Osteoblast (primary cell): ENCODE measurements at regions not wholly inside any gene's neighbourhood (a gene's known extent, or its start where the extent isn't known, plus 50 kb on each side); places are given as distances from the start of the nearest gene placed in this dataset.

ENCODE experiments used
- DNase-seq: peaks from one replicate; pipeline ENCODE4 v3.0.0; 2011; ENCODE audit warnings: low spot score, mixed read lengths; ENCODE audit not compliant: insufficient read length; ENCODE audit errors: missing footprints
- H2AFZ ChIP-seq: 2 replicates; pipeline ENCODE4 v1.6.0; 2011; ENCODE audit warnings: mild to moderate bottlenecking, low read length
- H3K27ac ChIP-seq: 2 replicates; pipeline ENCODE4 v1.5.1; 2011; ENCODE audit warnings: mild to moderate bottlenecking, low read depth, low read length, moderate library complexity
- H3K27me3 ChIP-seq: 2 replicates; pipeline ENCODE4 v1.6.0; 2012; ENCODE audit warnings: mild to moderate bottlenecking, control low read depth, inconsistent platforms, low read length, moderate library complexity; ENCODE audit not compliant: insufficient read depth
- H3K36me3 ChIP-seq: 2 replicates; pipeline ENCODE4 v1.5.1; 2011; ENCODE audit warnings: mild to moderate bottlenecking, low read length, control low read depth, moderate library complexity; ENCODE audit not compliant: insufficient read depth
- H3K4me1 ChIP-seq: 2 replicates; pipeline ENCODE4 v1.5.1; 2011; ENCODE audit warnings: mild to moderate bottlenecking, low read length, control low read depth, moderate library complexity; ENCODE audit not compliant: insufficient read depth
- H3K4me2 ChIP-seq: 2 replicates; pipeline ENCODE4 v1.6.0; 2011; ENCODE audit warnings: mild to moderate bottlenecking, low read length; ENCODE audit not compliant: insufficient read depth
- H3K4me3 ChIP-seq: fragments of 200-600 bp; sonication (generic); 3 replicates; pipeline ENCODE4 v1.5.1; 2012; ENCODE audit warnings: mild to moderate bottlenecking, low read length, inconsistent platforms; ENCODE audit not compliant: insufficient read depth
- H3K79me2 ChIP-seq: 2 replicates; pipeline ENCODE4 v1.6.0; 2012; ENCODE audit warnings: mild to moderate bottlenecking, low read length, control low read depth, inconsistent platforms; ENCODE audit not compliant: insufficient read depth
- H3K9me3 ChIP-seq: 2 replicates; pipeline ENCODE4 v1.5.1; 2011; ENCODE audit warnings: low read depth, low read length, control low read depth
- H4K20me1 ChIP-seq: 2 replicates; pipeline ENCODE4 v1.6.0; 2012; ENCODE audit warnings: mild to moderate bottlenecking, low read length, control low read depth; ENCODE audit not compliant: insufficient read depth
- CTCF ChIP-seq: IDR thresholded peaks from 2 replicates; pipeline ENCODE4 v1.5.1; 2011; ENCODE audit warnings: mild to moderate bottlenecking, low read depth, low read length, moderate library complexity; ENCODE audit errors: extremely low read depth

- Histone ChIP-seq H3K4me2 (no peak overlapping the region), H2AFZ (no peak overlapping the region), H3K4me1 (no peaks in the 10 kb centered on the region), H4K20me1 (no peaks in the 10 kb centered on the region), H3K36me3 (no peaks in the 10 kb centered on the region), H3K27me3 (no peaks in the 10 kb centered on the region), H3K27ac (no peak overlapping the region), H3K9me3 (no peaks in the 10 kb centered on the region), H3K79me2 (no peaks in the 10 kb centered on the region), H3K4me3 (no peak overlapping the region)
- DNase-seq, result no peak
- TF ChIP-seq CTCF, result no peak
These were observed 169.8 kb downstream of the LEPR start for GRCh38 chr1:65590279-65590678.

GRCh38 chr1:65593516-65593915 lies 173.0 kb downstream of the LEPR start:
- Histone ChIP-seq H2AFZ (no peak overlapping the region), H3K4me2 (no peak overlapping the region), H3K4me1 (no peaks in the 10 kb centered on the region), H3K36me3 (peaks cover 4% of the 10 kb centered on the region), H4K20me1 (no peaks in the 10 kb centered on the region), H3K27me3 (no peaks in the 10 kb centered on the region), H3K4me3 (no peak overlapping the region), H3K9me3 (no peaks in the 10 kb centered on the region), H3K79me2 (no peaks in the 10 kb centered on the region), H3K27ac (no peak overlapping the region)
- DNase-seq, result no peak
- no peak for TF ChIP-seq CTCF

- Histone ChIP-seq H4K20me1 (no peaks in the 10 kb centered on the region), H3K4me2 (no peak overlapping the region), H3K79me2 (no peaks in the 10 kb centered on the region), H3K27me3 (no peaks in the 10 kb centered on the region), H3K4me1 (no peaks in the 10 kb centered on the region), H3K9me3 (no peaks in the 10 kb centered on the region), H3K4me3 (no peak overlapping the region), H2AFZ (no peak overlapping the region), H3K27ac (no peak overlapping the region), H3K36me3 (peaks cover 4% of the 10 kb centered on the region)
- no peak for DNase-seq
- no peak for TF ChIP-seq CTCF
These were observed 175.3 kb downstream of the LEPR start for GRCh38 chr1:65595724-65596123.

GRCh38 chr1:65596768-65597167 lies 176.3 kb downstream of the LEPR start:
- no peaks in the 10 kb centered on the region for H3K4me1 ChIP-seq
- H2AFZ ChIP-seq, result no peak overlapping the region
- H3K36me3 ChIP-seq, result peaks cover 4% of the 10 kb centered on the region
- no peaks in the 10 kb centered on the region for H3K9me3 ChIP-seq
- no peak for TF ChIP-seq CTCF
- H3K27me3 ChIP-seq, result no peaks in the 10 kb centered on the region
- H3K4me2 ChIP-seq, result no peak overlapping the region
- H3K79me2 ChIP-seq, result no peaks in the 10 kb centered on the region
- no peak overlapping the region for H3K4me3 ChIP-seq
- no peak overlapping the region for H3K27ac ChIP-seq
- no peak for DNase-seq
- H4K20me1 ChIP-seq, result no peaks in the 10 kb centered on the region
